HL-60 (cell line): ENCODE measurements at regions not wholly inside any gene's neighbourhood (a gene's known extent, or its start where the extent isn't known, plus 50 kb on each side); places are given as distances from the start of the nearest gene placed in this dataset.

Experiments used
- DNase-seq, 2 experiments: peaks; one replicate each; pipeline ENCODE4 v3.0.0-alpha.2; 2010 to 2020; ENCODE audit warnings: low read depth in 1 of 2, low spot score in 1 of 2
- H3K27ac ChIP-seq: fragments of 250-450 bp; sonication (Bioruptor Pico); replicated peaks from 2 replicates; pipeline ENCODE4 v1.5.1; 2020; ENCODE audit warnings: mild to moderate bottlenecking, moderate library complexity
- H3K27me3 ChIP-seq: fragments of 250-450 bp; sonication (Bioruptor Pico); 2 replicates; pipeline ENCODE4 v1.5.1; 2021; ENCODE audit warnings: mild to moderate bottlenecking, moderate library complexity; ENCODE audit not compliant: insufficient read depth, poor library complexity, severe bottlenecking
- H3K4me3 ChIP-seq: replicated peaks from 2 replicates; pipeline ENCODE4 v1.5.1; 2011; ENCODE audit warnings: mild to moderate bottlenecking, control low read depth, low read length; ENCODE audit not compliant: insufficient read depth
- CTCF ChIP-seq: IDR thresholded peaks from one replicate; pipeline ENCODE4 v1.5.1; 2011; ENCODE audit warnings: low read length, control low read depth, inconsistent platforms; ENCODE audit not compliant: insufficient read depth
- GABPA ChIP-seq: IDR thresholded peaks from 2 replicates; pipeline ENCODE4 v1.6.1; 2012; ENCODE audit warnings: low read depth
- POLR2AphosphoS5 ChIP-seq: IDR thresholded peaks from 2 replicates; pipeline ENCODE4 v1.6.1; 2012; ENCODE audit warnings: low read depth
- REST ChIP-seq: IDR thresholded peaks from 2 replicates; pipeline ENCODE4 v1.6.1; 2012; ENCODE audit warnings: low read depth; ENCODE audit not compliant: insufficient replicate concordance
- SPI1 ChIP-seq: IDR thresholded peaks from 2 replicates; pipeline ENCODE4 v1.6.1; 2012; ENCODE audit warnings: low read depth, mild to moderate bottlenecking, borderline replicate concordance

- no peak overlapping the region for H3K4me3 ChIP-seq
- no peak for DNase-seq
- TF ChIP-seq GABPA: no peak
- TF ChIP-seq POLR2AphosphoS5: no peak
- no peak for TF ChIP-seq SPI1
- TF ChIP-seq CTCF: no peak
- TF ChIP-seq REST: no peak
- no peak overlapping the region for H3K27ac ChIP-seq
- no peaks in the 10 kb centered on the region for H3K27me3 ChIP-seq
Measured at GRCh38 chr5:135240781-135241360, 158.2 kb downstream of the MACROH2A1 start.

- H3K4me3 ChIP-seq: no peak overlapping the region
- DNase-seq: no peak
- no peaks in the 10 kb centered on the region for H3K27me3 ChIP-seq
- TF ChIP-seq POLR2AphosphoS5 (no peak), GABPA (no peak), CTCF (no peak), REST (no peak), SPI1 (no peak)
- H3K27ac ChIP-seq: no peak overlapping the region
Measured at GRCh38 chr5:135240283-135240633, 158.8 kb downstream of the MACROH2A1 start.

- no peak for DNase-seq
- no peak for TF ChIP-seq GABPA
- TF ChIP-seq REST: no peak
- TF ChIP-seq POLR2AphosphoS5: no peak
- TF ChIP-seq CTCF: no peak
- no peak for TF ChIP-seq SPI1
- Histone ChIP-seq H3K27ac (no peak overlapping the region), H3K4me3 (no peak overlapping the region), H3K27me3 (no peaks in the 10 kb centered on the region)
Measured at GRCh38 chr5:135239453-135240282, 159.4 kb downstream of the MACROH2A1 start.
